CD4-positive, alpha-beta T cell treated with Interleukin-15 for 1 hour (primary cell): ENCODE measurements at regions not wholly inside any gene's neighbourhood (a gene's known extent, or its start where the extent isn't known, plus 50 kb on each side); places are given as distances from the start of the nearest gene placed in this dataset.

ENCODE experiments used
- DNase-seq: peaks from one replicate; pipeline ENCODE4 v3.0.0-alpha.2; 2020

DNA sequence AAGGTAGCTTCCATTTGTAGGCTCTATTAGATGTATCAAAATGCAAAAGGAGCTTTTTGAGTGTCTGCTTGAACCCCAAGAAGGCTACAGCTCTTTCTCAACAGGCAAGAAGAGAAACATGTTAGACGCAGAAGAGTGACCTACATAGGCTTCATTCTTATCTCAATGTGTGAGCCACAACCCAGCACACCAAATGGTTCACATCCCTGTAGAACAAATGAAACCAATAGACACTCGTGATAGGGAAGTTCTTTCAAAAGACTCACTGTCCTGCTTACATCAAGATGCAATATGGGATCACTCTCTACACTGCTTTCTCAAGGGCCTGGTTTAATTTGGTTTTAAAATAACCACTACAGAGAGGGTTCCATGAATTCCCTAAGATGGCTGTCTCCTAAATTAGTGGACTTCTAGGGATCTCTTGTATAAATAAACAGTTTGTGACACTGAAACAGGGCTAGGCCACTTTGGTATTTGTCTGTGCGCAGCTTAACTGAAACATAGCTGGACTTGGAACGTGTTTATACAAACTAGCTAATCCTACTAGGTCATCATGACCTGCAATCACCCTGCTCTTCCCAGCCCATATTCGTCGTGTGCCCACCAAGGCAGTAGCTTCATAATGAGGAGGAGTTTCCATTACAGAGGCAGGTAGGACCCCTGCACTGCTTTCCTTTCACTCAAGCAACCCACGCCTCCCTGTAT is 225.4 kb upstream of the PREP start:
- DNase-seq, result no peak

DNA sequence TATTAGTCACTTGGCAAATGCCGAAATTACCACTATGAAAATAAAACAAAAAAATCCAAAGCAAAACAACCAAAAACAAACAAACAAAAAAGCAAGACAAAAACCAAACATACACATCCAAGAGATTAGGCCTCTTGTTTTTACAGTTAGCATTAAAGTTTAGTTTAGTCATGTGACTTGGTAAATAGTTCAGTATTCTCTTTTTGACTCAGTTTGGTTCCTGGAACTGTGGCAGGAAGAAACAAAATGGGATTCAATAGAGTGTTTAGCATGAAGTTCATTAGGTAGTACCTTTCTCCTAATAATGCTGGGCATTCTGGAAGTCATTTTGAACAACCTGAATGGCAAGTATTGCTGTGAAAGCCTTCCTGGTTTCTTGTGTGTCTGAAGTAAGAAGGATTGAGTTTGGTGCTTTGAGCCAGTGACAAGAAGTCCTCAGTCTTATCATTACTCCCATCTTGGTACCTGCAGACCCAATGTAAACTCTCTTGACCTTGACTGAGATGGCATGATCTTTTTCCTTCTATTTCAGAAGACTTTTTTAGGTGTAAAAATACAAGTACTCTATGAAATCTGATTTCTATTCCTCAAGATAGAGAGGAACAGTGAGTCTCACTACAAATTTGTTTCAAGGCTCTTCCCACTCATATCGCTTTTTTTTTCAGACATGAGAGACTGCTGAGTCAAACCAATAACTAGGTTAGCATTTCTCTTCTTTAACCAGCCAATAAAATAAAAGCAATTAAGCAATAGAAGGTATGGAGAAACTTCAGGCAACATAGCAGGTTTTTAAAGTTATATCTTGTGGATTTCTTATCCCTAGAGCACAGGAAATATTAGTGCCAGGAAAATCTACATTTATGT is 223.6 kb upstream of the PREP start:
- DNase-seq, result no peak

DNA sequence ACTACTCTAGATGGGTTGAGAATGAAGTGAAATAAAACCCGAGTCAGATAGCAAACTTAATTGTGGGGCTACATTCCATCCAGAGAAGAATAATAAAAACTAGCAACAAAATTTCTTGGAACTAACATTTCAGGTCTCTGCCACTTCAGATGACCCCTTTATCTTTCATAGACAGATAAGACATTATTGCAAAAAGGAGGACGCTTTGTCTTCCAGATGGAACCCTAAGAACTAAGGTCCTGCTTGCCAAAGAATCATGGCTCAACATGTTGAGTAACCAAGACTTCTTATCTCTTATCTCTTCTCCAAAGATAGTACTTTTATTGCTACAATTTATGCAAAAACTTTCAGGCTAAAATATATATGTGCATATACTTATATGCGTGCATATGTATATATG is 221.1 kb upstream of the PREP start:
- no peak for DNase-seq

DNA sequence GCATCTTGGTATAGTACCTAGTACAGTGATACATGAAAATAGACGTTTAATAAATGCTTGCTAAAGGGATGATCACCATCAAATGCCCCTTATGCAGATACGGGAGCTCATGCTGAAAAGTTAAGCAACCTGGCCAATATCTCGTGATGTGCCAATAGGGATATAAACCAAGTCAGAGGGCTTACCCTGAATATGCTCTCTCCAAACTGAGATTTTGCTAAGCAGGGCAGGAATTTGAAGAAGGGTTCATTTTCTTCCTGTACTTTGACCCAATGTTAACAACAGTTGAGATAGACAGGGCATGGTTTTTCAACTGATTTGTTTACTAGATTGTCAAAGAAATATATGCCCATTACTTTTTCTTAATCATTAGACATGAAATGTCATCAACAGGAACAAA is 219.3 kb upstream of the PREP start:
- no peak for DNase-seq

DNA sequence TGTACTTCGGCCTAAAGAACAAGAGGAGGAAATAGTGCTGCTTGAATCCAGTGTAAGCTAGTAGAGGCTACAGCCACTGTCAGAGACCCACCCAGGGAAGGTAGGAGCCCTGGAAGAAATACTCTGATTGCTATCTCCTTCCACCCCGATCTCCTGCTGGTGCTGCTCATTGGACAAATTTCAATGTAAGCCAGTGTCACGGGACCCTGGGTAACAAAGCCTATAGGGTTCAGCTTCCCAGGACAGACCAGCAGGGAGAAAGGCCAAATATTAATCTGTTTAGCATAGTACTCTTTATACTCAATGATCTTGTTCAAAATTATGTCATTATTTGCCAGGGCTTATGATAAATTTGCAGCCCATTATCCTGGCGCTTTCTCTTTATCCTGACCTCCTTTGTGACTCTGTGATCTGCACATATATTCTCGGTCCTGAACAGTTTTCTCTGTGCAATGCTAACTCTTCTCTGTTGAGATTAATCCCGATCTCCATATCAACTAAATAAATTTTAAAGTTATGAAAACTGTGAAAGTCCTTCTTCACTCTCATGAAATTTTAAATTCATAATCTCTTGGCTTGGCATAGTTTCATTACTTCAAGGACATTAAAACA is 218.8 kb upstream of the PREP start:
- no peak for DNase-seq

DNA sequence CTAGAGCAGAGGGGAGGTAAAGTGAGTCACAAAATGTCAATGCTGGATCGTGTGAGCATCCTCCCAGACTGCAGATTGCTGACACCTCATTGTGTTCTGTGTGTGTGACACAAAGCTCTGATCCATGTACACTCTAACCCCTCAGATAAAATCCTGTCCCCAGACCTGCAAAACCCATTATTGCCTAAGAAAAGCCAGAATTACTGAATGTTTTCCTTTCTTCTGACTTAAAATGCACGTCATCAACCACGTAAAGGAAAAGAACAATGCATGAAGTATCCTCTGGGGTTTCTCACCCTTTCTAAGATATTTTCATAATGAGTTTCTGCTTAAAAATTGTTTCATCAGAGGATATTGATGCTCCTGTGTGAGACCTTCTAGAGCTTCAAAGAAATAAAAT is 218.0 kb upstream of the PREP start:
- DNase-seq, result no peak

DNA sequence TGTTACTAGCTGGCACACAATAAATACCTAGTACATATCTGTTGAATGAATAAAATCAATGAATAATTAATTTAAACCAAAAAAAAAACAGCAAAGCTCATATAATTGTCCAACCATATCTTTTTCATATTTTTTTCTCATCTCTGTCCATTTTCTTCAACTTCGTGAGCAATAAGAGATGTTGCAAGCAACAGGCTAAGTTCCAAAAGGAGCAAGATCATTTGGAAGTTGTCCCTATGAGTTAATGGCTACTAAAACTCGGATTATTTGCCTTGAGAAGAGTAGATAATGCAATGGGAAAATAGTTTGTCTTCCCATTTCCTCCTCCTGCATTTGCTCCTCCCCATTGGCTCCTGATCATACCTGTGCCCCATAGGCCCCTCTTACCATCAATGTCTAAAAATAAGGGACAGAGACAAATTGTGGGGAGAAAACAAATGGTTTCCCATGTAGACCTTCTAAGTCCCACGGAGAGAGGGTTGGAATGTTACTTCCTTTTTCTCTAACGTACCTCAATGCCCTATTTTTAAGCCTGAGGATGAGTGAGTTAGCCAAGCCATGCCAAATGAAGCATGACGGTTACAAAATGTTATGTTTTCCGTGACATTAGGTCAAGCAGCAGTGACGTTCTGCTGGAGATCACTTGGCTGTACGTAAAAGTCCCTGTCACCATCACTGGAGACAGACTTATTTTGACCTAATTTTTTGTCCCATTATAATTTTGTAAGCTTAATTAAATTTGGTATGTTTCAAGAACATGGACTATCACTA is 217.3 kb upstream of the PREP start:
- no peak for DNase-seq

DNA sequence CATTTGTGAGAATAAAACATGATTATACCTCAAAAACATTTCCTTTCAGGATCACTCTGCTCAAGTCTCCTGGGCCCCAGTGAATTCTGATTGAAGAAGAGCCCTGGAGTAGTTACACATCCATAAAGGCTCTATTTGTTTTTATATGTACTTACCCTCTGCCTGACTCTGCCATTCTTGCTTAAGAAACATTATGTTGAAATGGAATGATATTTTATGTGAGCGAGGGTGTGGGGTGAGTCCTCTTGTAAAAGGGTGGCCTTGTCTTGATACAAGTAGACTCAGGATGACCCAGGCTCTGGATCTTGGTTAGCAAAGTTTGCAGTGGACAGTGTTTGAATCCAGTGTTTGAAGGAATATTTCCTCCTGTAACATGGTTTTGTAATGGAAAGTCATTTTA is 215.4 kb upstream of the PREP start:
- no peak for DNase-seq

DNA sequence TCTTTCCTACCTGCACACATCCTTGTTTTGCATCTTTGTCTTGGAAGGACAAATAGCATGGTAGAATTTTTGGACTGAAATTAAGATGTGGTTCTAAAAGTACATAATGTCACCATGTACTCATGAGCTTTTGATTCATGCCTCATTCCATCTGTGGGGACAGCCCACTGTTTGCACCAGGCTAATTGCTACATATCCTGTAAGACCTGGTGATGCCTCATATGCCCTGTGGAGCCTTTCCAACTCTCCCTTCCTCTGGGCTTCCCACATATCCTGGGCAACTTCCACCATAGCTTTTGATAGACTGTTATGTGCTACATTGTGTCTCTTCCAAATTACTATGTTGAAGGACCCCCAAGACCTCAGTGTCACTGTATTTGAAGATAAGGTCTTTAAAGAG is 213.6 kb upstream of the PREP start:
- DNase-seq, result no peak

DNA sequence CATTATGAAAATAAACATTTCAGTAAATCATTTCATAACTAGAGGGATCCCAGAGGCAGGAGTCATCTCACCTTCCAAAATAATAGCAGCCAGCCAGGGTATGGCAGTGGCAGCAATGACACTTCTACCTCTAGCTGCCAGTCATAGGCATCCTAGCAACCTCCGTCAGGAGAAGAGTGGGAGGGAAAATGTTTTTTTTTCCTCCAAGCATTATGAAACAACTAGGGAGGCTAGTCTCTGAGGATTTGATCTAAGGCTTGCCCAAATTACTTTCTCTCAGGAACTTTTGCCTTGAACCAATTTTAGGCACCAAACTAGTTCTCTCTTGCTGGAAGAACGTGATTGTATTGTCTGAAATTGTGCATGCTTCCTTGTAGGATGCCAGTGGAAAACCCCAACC is 208.7 kb upstream of the PREP start:
- DNase-seq, result no peak

DNA sequence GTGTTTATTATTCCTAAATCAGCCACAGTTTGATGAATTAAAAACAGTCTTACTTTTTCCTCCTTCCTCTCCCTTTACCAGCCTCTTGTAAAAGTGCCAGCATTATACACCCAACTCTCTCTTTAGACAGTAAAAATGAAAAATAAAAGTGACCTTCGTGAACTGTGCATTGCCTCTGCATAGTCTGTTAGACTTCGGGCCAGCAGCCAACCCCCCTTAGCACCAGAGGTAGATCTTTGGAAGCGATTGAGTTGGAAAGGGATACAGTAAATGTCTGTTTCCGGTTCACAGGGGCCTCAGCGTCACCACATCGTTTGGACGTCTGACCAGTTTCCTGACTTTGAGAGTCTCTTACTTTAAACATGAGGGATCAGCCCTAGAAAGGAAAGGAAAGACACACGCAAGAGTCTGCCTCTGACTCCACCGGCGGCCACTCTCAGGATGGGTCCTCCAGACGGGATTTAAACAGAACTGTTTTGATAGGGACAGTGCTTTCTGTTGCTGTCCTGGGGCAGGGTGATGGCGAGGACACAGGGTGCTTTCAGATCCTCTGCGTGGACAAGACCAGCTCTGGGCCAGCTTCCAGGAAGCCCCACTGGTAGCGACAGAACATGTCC is 206.6 kb upstream of the PREP start:
- DNase-seq, result no peak

DNA sequence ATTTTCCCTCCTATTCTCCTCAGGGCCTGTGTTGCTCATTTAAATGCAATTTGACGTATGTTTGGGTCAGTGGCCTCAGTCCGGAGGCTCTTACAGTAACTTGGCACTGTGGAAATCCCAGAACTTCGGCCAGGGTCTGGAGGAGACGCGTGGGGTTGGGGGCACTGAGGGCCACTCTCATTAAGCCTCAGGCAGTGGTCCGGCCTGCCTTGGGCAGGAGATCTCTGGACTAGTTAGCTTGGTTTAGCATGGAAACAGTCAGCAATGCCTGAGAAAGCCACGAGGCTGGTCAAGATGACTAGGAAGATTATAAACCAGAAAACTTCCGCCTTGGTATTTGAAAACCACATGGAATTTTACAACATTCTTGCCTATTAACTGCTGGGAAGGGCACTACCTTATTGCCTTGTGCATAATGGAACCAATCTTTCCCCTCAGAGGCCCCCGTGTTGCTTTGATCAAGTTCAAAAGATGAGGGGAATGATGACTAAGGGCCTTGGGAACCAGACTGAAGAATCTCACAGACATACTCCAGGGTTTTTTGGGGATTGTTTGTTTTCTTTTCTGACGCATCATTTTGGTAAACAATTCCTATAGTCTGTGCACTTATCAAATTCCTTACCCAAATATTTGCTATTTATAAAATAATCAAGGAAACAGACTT is 206.0 kb upstream of the PREP start:
- no peak for DNase-seq

DNA sequence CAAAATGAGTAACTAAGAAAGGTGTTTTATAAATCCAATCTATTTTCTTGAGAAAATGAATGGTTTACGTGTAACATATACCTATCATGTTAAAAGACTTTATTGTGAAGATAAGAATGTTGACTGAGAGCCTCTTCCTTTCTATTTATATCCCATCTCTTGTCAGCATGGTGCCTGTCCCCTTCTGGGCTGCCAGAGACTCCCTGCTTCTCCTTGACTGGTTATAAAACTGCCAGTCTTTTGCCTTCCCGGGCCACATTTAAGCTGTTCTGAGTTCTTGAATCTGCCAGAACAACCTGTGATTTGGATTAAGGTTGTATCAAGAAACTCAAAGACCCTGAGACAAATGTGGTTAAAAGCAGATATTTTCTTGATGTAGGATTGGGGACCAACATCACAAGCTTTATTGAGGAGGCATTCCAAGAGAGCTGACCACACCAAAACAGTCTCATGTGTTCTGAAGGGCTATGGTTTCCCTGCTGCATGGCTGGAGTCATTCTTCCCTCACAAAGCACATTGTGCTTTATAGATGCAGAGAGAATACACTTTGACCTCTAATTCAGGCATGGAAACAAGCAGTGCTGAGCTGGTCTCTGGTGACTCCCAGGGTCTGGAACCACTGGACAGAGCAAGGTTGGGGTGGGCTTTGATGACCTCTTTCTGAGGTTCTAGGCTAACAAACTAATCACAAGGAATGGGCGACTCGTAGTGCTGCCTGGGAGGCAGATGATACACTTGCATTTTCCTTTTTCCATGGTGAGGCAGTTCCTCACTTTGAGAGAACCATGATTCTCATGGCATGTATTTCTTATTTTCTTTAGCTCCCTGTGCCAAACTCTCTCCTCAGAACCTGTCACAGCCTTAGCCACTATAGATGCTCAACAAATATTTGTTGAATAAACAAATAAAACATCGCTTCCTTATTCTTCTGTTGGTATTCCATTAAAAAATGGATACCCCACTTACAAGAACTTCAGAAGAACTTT is 205.0 kb upstream of the PREP start:
- DNase-seq, result no peak

DNA sequence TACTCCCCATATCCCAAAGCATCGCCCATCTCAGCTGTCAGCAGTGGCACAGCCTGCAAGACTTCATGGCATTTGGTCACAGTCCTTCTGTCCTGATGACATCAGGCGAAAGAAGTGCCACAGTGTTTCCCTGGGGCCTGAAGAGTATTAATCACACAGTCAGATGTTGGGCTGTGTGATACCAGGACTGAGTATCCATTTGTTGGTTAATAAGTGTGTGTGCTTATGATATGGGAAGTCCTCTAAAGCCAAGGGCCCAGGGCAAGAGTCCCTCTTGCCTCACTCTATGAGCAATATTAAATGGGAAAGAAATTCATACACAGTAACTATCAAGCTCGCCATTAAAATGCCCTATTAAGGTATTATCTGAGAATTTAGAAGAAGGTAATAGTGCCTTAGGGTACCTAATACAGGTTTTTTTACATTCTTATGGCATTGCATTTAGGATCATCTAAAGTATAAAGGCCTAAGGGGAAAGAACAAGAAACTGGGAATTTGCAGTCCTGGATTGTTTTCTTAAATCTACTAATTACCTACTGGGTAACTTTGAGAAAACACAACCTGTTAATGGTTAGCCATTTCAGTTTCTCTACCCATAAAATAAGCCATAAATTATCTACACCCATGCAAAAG is 204.1 kb upstream of the PREP start:
- DNase-seq, result no peak

DNA sequence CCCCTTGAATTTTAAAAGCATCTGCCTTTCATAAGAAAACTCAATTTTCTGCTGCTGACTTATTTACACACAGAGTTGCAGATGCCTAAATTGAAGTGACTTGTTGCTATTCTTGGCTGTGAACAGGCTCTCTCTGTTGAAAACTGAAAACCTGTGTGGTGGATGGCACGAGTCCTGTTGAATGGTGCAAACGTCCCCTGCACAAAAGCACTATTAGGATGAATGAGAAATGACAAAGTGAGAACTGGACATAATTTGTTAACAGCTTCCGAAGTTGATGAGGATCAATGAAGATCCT is 201.7 kb upstream of the PREP start:
- no peak for DNase-seq

DNA sequence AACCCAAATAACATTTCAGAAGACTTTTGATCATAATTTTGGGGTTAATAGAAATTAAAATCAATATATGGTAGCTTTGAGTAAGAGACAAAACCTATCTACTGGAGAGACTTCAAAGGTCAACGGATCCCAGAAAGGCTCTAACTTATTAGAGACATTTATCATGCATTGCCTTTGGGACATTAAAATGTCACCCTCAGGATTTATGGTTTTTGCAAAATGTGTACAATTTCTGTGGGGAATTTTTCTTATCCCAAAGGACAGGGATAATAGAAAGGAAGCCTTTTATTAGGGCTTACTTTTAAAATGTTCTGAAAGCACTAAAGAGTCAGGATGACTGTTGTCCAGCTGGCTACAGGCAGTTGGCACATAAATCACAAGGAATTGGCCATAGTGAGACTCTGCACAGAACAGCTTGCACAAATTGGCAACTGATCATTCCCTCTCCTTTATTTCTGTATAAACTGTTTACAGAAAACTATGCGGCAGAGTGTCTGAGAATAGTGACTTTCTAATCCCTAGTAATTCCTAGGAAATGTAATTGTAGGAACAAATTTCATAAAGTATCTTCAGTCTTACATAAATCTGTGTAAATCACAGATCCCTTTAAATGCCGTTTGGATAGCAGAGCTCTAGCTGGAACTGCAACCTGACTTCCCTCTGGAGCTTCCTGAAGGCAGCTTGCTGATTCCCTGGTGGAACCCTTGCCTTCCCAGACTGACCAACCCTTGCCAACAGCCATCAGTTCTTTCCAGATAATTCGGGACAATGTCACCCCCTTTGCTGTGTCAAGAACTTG is 201.1 kb upstream of the PREP start:
- DNase-seq, result no peak

DNA sequence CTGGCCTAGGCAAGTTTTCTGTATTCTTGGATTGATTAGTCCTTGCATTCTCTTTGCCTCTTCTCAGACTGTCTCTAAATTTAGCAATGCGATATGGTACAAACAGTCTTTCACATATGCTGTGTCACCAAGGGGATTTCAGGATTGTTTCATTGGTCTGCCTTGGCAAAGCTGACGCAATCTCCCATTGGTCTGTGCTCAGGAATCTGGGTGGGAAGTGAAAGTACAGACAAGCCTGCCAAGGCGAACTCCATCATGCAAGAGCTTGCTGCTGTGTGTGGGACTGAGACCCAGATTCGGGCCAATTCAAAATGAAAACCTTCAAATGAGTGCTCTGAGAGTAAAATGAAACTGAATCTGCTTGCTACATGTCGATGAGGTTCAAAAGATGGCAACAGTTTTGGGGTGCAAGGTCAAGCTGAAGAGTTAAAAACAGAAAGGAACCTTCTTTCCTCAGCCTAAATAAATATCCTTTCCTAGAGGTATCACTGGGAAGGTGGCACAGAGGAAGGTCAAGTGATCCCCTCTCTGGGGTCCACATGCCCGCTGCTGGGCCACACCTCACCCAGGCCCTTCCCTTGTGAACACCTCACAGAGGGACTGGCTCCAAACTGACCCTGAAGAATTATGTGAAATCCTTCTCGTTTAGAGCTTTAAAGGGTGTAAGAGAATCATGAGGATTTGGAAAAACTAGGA is 198.8 kb upstream of the PREP start:
- DNase-seq, result peak; percentile 66

DNA sequence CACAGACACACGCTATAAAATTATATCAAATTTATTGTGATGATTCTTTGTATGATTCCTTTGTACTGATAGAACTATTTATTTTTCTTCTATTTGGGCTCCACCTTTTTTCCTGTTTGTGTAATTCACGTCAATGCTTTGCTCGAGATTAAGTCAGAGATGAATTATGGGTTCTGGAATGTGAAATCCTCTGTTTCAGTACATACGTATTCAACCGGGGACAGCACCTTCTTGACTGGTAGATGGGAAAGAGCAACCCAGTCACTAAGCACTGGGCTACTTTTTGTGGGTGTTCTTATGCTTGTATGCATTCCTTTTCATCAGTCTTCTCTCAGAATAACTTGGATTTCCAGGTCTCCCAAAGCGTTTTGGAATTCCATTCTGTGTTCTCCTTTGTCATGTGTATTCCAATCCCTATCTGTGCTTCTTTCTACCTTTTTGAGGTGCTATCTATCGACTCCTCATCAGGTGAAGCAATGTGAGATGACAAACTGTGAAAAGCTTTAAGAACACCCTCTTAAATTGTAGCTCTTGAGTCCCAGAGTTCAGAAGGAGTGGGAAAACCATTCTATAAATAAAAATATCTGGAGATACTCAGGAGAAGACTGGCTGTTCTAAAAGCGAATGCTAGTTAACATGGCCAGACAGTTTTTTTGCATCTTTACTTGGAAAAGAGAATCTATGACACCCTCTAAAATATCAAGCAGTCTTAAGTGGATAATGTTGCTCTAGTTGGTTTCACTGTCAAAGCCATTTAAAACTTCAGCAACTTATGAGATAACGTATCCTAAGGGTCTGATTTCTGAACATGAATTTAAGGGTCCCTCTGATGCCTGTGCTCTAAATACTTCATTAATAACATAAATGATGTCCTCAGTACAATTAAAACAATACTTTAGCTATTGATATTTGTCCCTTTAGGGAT is 197.7 kb upstream of the PREP start:
- DNase-seq, result no peak
